ENCODE measurements at regions not wholly inside any gene's neighbourhood (a gene's known extent, or its start where the extent isn't known, plus 50 kb on each side); places are given as distances from the start of the nearest gene placed in this dataset.

DNA sequence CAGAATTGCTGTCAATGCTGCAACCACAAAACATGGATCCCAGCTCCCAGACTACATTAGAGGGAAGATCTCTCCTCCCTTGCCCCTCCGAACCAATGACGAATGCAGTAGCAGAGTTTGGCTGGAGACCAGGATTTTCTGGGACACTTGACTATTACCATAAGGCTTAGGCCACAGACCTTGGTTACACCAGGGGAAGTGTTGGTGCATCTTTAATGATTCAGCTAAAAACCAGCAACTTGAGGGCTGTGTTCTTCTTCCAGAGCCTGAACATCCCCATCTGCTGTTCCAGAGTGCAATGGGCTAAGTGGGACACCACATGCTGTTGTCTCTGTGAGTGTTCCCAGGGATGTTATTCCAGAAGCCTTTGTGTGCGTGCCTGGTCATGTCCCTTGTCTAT lies 528.2 kb downstream of the LMO7 start:
- TF ChIP-seq, protein P1, sequence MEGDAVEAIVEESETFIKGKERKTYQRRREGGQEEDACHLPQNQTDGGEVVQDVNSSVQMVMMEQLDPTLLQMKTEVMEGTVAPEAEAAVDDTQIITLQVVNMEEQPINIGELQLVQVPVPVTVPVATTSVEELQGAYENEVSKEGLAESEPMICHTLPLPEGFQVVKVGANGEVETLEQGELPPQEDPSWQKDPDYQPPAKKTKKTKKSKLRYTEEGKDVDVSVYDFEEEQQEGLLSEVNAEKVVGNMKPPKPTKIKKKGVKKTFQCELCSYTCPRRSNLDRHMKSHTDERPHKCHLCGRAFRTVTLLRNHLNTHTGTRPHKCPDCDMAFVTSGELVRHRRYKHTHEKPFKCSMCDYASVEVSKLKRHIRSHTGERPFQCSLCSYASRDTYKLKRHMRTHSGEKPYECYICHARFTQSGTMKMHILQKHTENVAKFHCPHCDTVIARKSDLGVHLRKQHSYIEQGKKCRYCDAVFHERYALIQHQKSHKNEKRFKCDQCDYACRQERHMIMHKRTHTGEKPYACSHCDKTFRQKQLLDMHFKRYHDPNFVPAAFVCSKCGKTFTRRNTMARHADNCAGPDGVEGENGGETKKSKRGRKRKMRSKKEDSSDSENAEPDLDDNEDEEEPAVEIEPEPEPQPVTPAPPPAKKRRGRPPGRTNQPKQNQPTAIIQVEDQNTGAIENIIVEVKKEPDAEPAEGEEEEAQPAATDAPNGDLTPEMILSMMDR (conservative IDR thresholded peaks at IDR 0.05) = no peak
- no peak for TF ChIP-seq EZH2 (IDR thresholded peaks at IDR 0.05; ENCODE audit: low read depth)
